RWPE2 (cell line): ENCODE measurements at regions not wholly inside any gene's neighbourhood (a gene's known extent, or its start where the extent isn't known, plus 50 kb on each side); places are given as distances from the start of the nearest gene placed in this dataset.

Experiments
- ATAC-seq: fragments of 200-7000 bp; cut with Tn5 transposase; 3 replicates; pipeline ENCODE4 v1.9.1; 2021; ENCODE audit warnings: low read depth
- DNase-seq: peaks from one replicate; pipeline ENCODE4 v3.0.0-alpha.2; 2020; ENCODE audit warnings: low spot score
- H3K27ac ChIP-seq: fragments of 450-650 bp; 2 replicates; pipeline ENCODE4 v1.5.1; 2017; ENCODE audit warnings: mild to moderate bottlenecking; ENCODE audit not compliant: poor library complexity, severe bottlenecking
- H3K27me3 ChIP-seq: fragments of 250-450 bp; sonication (Bioruptor Pico); 2 replicates; pipeline ENCODE4 v1.5.1; 2021; ENCODE audit warnings: mild to moderate bottlenecking, moderate library complexity; ENCODE audit not compliant: insufficient read depth, poor library complexity, severe bottlenecking
- H3K36me3 ChIP-seq: fragments of 250-450 bp; sonication (Bioruptor Pico); 2 replicates; pipeline ENCODE4 v1.5.1; 2020; ENCODE audit warnings: low read depth, mild to moderate bottlenecking, moderate library complexity
- H3K4me1 ChIP-seq: fragments of 250-450 bp; sonication (Bioruptor Pico); 2 replicates; pipeline ENCODE4 v1.5.1; 2021; ENCODE audit warnings: mild to moderate bottlenecking, moderate library complexity; ENCODE audit not compliant: insufficient read depth, poor library complexity, severe bottlenecking
- H3K4me3 ChIP-seq: fragments of 250-450 bp; sonication (Bioruptor Pico); 2 replicates; pipeline ENCODE4 v1.5.1; 2021; ENCODE audit warnings: mild to moderate bottlenecking, moderate library complexity; ENCODE audit not compliant: severe bottlenecking
- H3K9me3 ChIP-seq: fragments of 250-450 bp; sonication (Bioruptor Pico); 2 replicates; pipeline ENCODE4 v1.5.1; 2021; ENCODE audit warnings: mild to moderate bottlenecking, moderate library complexity; ENCODE audit not compliant: severe bottlenecking
- TF ChIP-seq, protein P1 (sequence below): fragments of 450-650 bp; IDR thresholded peaks from one replicate; pipeline ENCODE4 v1.5.1; 2017; ENCODE audit warnings: mild to moderate bottlenecking, moderate library complexity; ENCODE audit not compliant: poor library complexity, severe bottlenecking

DNA sequence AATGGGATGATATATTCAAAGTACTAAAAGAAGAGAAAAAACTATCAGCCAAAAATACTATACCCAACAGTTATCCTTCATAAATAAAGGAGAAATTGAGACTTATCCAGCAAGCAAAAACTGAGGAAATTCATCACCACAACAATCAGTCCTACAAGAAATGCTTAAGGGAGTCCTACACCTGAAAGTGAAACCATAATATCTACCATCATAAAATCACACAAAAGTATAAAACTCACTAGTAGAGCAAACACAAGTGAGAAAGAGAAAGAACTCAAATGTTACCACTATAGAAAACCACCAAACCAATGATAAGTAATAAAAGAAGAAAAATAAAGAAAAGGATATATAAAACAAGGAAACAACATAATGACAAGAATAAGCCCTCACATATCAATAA lies 103.6 kb upstream of the NEO1 start:
- H3K36me3 ChIP-seq = no peaks in the 10 kb centered on the region
- H3K27ac ChIP-seq = no peak overlapping the region
- ATAC-seq (no peak), DNase-seq (no peak)
- H3K4me3 ChIP-seq = no peak overlapping the region
- TF ChIP-seq, protein P1, sequence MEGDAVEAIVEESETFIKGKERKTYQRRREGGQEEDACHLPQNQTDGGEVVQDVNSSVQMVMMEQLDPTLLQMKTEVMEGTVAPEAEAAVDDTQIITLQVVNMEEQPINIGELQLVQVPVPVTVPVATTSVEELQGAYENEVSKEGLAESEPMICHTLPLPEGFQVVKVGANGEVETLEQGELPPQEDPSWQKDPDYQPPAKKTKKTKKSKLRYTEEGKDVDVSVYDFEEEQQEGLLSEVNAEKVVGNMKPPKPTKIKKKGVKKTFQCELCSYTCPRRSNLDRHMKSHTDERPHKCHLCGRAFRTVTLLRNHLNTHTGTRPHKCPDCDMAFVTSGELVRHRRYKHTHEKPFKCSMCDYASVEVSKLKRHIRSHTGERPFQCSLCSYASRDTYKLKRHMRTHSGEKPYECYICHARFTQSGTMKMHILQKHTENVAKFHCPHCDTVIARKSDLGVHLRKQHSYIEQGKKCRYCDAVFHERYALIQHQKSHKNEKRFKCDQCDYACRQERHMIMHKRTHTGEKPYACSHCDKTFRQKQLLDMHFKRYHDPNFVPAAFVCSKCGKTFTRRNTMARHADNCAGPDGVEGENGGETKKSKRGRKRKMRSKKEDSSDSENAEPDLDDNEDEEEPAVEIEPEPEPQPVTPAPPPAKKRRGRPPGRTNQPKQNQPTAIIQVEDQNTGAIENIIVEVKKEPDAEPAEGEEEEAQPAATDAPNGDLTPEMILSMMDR = no peak
- H3K27me3 ChIP-seq = peaks cover 8% of the 10 kb centered on the region
- no peaks in the 10 kb centered on the region for H3K4me1 ChIP-seq
- peaks cover 8% of the 10 kb centered on the region for H3K9me3 ChIP-seq

DNA sequence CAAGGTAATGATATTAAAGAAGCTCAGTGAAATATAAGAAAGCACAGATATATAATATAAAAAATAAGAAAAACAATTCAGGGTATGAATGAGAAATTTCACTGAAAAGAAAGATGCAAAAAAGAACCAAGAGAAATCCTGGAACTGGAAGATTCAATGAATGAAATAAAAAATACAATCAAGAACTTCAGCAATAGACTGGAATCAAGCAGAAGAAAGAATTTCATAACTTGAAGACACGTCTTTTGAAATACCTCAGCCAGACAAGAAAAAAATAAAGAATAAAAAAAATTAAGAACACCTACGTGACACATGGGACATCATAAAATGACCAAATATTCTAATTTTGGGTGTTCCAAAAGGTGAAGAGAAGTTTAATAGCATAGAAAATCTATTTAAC lies 104.6 kb upstream of the NEO1 start:
- Histone ChIP-seq H3K4me3 (no peak overlapping the region), H3K9me3 (peaks cover 8% of the 10 kb centered on the region), H3K36me3 (no peaks in the 10 kb centered on the region), H3K27me3 (peaks cover 18% of the 10 kb centered on the region), H3K4me1 (no peaks in the 10 kb centered on the region), H3K27ac (no peak overlapping the region)
- DNase-seq (no peak), ATAC-seq (no peak)
- TF ChIP-seq, protein P1 = no peak

DNA sequence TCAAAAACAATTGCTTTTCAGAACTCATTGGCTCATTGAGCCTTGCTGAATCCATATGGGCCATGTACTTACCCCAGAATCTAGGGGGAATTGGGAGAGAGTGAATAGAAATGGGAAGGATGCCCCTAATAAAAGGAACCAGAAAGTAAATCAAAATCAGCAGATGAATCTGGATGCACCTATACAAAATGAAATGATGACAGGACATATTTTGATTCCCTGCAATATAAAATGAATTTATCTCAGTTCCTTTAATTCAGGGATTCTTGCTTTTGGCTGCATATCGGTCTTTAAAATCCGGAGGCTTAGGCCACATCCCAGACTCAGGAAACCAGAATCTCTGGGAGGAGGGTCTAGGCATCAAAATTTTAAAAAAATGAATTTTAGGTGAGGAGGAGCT lies 107.7 kb upstream of the NEO1 start:
- no peaks in the 10 kb centered on the region for H3K4me1 ChIP-seq
- H3K9me3 ChIP-seq = peaks cover 8% of the 10 kb centered on the region
- no peaks in the 10 kb centered on the region for H3K36me3 ChIP-seq
- peaks cover 18% of the 10 kb centered on the region for H3K27me3 ChIP-seq
- H3K27ac ChIP-seq = no peak overlapping the region
- TF ChIP-seq, protein P1 = no peak
- DNase-seq (no peak), ATAC-seq (no peak)
- no peak overlapping the region for H3K4me3 ChIP-seq

DNA sequence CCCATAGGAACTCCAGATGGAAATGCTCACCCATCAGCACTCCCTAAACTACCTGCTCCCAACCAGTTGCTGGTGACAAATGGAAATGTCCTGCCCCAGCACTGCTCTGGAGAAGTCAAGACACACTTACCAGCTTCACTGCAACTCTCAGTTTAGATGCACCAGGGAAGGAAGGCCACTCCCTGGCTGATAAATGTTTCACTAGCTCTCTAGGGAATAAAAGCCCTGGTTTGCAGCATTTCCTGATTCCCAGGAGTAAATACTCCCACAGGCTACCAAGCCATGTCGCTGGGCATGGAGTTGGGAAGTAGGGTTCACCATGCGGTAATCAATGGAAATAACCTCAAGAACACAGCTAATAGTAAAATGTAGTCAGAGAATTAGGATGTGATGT lies 112.0 kb upstream of the NEO1 start:
- no peaks in the 10 kb centered on the region for H3K9me3 ChIP-seq
- TF ChIP-seq, protein P1 = no peak
- no peak overlapping the region for H3K27ac ChIP-seq
- ATAC-seq (no peak), DNase-seq (no peak)
- H3K4me3 ChIP-seq = no peak overlapping the region
- peaks cover 18% of the 10 kb centered on the region for H3K27me3 ChIP-seq
- no peaks in the 10 kb centered on the region for H3K36me3 ChIP-seq
- no peaks in the 10 kb centered on the region for H3K4me1 ChIP-seq

DNA sequence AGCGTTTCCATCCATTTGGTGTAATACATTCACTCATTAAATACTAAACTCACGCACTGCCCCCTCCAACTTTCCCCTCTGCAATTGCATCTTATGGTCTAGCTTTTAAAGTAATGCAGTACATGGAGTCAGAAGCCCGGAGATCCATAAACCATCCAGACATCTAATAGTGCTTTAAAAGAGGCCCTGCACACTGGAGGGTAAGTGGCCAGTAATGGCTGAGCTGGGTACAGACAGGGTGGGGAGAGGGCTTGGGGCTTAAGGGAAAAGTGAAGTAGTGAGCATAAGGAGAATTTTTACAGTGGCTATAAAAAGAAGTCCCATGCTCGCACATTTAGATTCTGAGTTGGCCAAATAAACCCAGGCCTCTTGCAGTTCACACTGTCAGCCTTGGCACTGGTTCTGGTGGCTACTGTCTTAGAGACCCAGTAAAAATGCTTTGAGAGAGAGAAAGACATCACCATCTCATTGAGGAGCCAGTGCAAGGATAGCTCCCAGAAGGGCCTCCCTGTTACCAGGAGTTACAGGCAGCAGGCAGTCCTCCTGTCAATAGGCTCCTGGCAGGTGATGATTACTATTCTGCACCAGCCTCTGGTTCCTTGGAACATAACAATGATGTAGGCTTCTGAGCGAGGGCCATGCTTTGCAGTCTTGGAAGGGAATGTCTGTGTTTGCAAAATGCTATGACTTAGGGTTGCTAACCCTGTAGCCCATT lies 112.6 kb upstream of the NEO1 start:
- Histone ChIP-seq H3K4me1 (no peaks in the 10 kb centered on the region), H3K4me3 (no peak overlapping the region), H3K27ac (no peak overlapping the region), H3K9me3 (no peaks in the 10 kb centered on the region), H3K27me3 (peaks cover 18% of the 10 kb centered on the region), H3K36me3 (no peaks in the 10 kb centered on the region)
- TF ChIP-seq, protein P1 = no peak
- DNase-seq (no peak), ATAC-seq (no peak)
